Keratinocyte (primary cell): ENCODE measurements at regions not wholly inside any gene's neighbourhood (a gene's known extent, or its start where the extent isn't known, plus 50 kb on each side); places are given as distances from the start of the nearest gene placed in this dataset.

ENCODE experiments used
- DNase-seq: peaks from one replicate; pipeline ENCODE4 v3.0.0-alpha.2; 2011; ENCODE audit warnings: low read depth, missing footprints, low spot score
- FAIRE-seq: peaks from 2 replicates; lab custom pipeline; 2011; peaks lifted over from hg19 to GRCh38; lab: Jason Lieb, UNC
- H2AFZ ChIP-seq: 2 replicates; pipeline ENCODE4 v1.6.0; 2012; ENCODE audit warnings: low read length, control low read depth, inconsistent platforms; ENCODE audit not compliant: control insufficient read depth
- H3K27ac ChIP-seq: 2 replicates; pipeline ENCODE4 v1.5.1; 2011; ENCODE audit warnings: low read length; ENCODE audit not compliant: control insufficient read depth, insufficient read depth
- H3K27me3 ChIP-seq: 3 replicates; pipeline ENCODE4 v1.6.0; 2011; ENCODE audit warnings: low read length; ENCODE audit not compliant: control insufficient read depth, insufficient read depth; ENCODE audit errors: extremely low read depth
- H3K36me3 ChIP-seq, 2 experiments: 2 replicates in 1 of 2; 3 replicates in 1 of 2; pipeline ENCODE4 v1.5.1; 2011; ENCODE audit warnings: low read length in 2 of 2, mild to moderate bottlenecking in 1 of 2; ENCODE audit not compliant: control insufficient read depth in 2 of 2, insufficient read depth in 2 of 2; ENCODE audit errors: extremely low read depth in 1 of 2
- H3K4me1 ChIP-seq: 3 replicates; pipeline ENCODE4 v1.5.1; 2011; ENCODE audit warnings: low read length; ENCODE audit not compliant: control insufficient read depth, insufficient read depth; ENCODE audit errors: extremely low read depth
- H3K4me2 ChIP-seq: 3 replicates; pipeline ENCODE4 v1.6.0; 2011; ENCODE audit warnings: low read depth, low read length; ENCODE audit not compliant: control insufficient read depth, insufficient read depth; ENCODE audit errors: extremely low read depth
- H3K4me3 ChIP-seq, 3 experiments: fragments of 200-600 bp in 1 of 3; sonication (generic) in 1 of 3; 2 replicates in 2 of 3; 3 replicates in 1 of 3; pipeline ENCODE4 v1.5.1; 2011 to 2016; ENCODE audit warnings: low read length in 3 of 3, mild to moderate bottlenecking in 3 of 3, control low read depth in 2 of 3, inconsistent platforms in 1 of 3, low read depth in 1 of 3, mixed read lengths in 1 of 3, mixed run types in 1 of 3, moderate library complexity in 1 of 3; ENCODE audit not compliant: control insufficient read depth in 2 of 3, insufficient read depth in 2 of 3; ENCODE audit errors: extremely low read depth in 1 of 3
- H3K79me2 ChIP-seq: 2 replicates; pipeline ENCODE4 v1.6.0; 2012; ENCODE audit warnings: low read length; ENCODE audit not compliant: control insufficient read depth, insufficient read depth
- H3K9ac ChIP-seq: 3 replicates; pipeline ENCODE4 v1.6.0; 2011; ENCODE audit warnings: low read length; ENCODE audit not compliant: control insufficient read depth, insufficient read depth; ENCODE audit errors: extremely low read depth
- H3K9me1 ChIP-seq: 3 replicates; pipeline ENCODE4 v1.6.0; 2011; ENCODE audit warnings: low read length; ENCODE audit not compliant: control insufficient read depth, insufficient read depth; ENCODE audit errors: extremely low read depth
- H3K9me3 ChIP-seq: 2 replicates; pipeline ENCODE4 v1.5.1; 2012; ENCODE audit warnings: low read depth, low read length; ENCODE audit not compliant: control insufficient read depth
- H4K20me1 ChIP-seq: 3 replicates; pipeline ENCODE4 v1.6.0; 2011; ENCODE audit warnings: low read length; ENCODE audit not compliant: control insufficient read depth, insufficient read depth; ENCODE audit errors: extremely low read depth
- EZH2 ChIP-seq: IDR thresholded peaks from one replicate; pipeline ENCODE4 v1.6.1; 2012; ENCODE audit warnings: inconsistent platforms, mild to moderate bottlenecking, low read length, moderate library complexity
- dilution Hi-C: fragments of 300-500 bp; cut with MboI; formaldehyde crosslinking; loops from one replicate; pipeline ENCODE4 v1.7.0; 2020; ENCODE audit warnings: low sequenced_read_pairs; ENCODE audit not compliant: extremely low pct_ligation_motif_present
- TF ChIP-seq, protein P1 (sequence below), 3 experiments: IDR thresholded peaks in 1 of 3; conservative IDR thresholded peaks in 1 of 3; optimal IDR thresholded peaks in 1 of 3; 2 replicates in 2 of 3; 3 replicates in 1 of 3; pipeline versions ENCODE3 to v1.5.1; 2011; ENCODE audit warnings: low read length in 3 of 3, mild to moderate bottlenecking in 3 of 3, moderate library complexity in 2 of 3, control low read depth in 1 of 3, inconsistent platforms in 1 of 3; ENCODE audit not compliant: insufficient read depth in 2 of 3; ENCODE audit errors: extremely low read depth in 1 of 3

DNA sequence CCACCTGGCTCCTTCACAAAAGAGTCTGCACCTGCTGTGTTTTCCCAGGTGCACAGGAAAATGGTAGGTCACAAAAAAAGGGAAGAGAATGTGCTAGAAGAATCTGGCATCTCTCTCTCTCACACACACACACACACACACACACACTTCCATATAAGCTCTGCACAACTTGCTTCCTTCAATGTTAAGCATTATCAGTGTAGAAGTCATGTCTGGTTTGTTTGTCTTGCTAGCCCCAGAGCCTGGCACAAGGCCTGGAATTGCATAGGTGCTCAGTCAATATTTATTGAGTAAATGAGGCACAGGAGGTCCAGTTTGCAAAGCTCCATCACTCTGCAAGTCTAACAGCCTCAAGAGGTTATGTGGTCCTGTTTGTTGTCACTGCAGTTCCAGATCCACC lies 867.3 kb upstream of the AUTS2 start:
- no peak for TF ChIP-seq EZH2
- TF ChIP-seq, protein P1, sequence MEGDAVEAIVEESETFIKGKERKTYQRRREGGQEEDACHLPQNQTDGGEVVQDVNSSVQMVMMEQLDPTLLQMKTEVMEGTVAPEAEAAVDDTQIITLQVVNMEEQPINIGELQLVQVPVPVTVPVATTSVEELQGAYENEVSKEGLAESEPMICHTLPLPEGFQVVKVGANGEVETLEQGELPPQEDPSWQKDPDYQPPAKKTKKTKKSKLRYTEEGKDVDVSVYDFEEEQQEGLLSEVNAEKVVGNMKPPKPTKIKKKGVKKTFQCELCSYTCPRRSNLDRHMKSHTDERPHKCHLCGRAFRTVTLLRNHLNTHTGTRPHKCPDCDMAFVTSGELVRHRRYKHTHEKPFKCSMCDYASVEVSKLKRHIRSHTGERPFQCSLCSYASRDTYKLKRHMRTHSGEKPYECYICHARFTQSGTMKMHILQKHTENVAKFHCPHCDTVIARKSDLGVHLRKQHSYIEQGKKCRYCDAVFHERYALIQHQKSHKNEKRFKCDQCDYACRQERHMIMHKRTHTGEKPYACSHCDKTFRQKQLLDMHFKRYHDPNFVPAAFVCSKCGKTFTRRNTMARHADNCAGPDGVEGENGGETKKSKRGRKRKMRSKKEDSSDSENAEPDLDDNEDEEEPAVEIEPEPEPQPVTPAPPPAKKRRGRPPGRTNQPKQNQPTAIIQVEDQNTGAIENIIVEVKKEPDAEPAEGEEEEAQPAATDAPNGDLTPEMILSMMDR (optimal IDR thresholded peaks at IDR 0.05 in 1 of 3, IDR thresholded peaks at IDR 0.05 in 1 of 3, conservative IDR thresholded peaks at IDR 0.05 in 1 of 3; ENCODE audit: extremely low read depth in 1 of 3, insufficient read depth in 2 of 3, low read length in 3 of 3), result no peak
- dilution Hi-C loops, result no loop called here
- no peak overlapping the region for H3K4me2 ChIP-seq
- H3K4me1 ChIP-seq, result no peaks in the 10 kb centered on the region
- H2AFZ ChIP-seq, result no peak overlapping the region
- H3K36me3 ChIP-seq, result no peaks in the 10 kb centered on the region
- no peaks in the 10 kb centered on the region for H3K9me3 ChIP-seq
- no peak overlapping the region for H3K4me3 ChIP-seq
- DNase-seq (no peak), FAIRE-seq (no peak)
- no peaks in the 10 kb centered on the region for H3K27me3 ChIP-seq
- H3K9ac ChIP-seq, result no peak overlapping the region
- H3K27ac ChIP-seq, result no peak overlapping the region
- no peaks in the 10 kb centered on the region for H3K79me2 ChIP-seq
- no peaks in the 10 kb centered on the region for H3K9me1 ChIP-seq
- no peaks in the 10 kb centered on the region for H4K20me1 ChIP-seq

DNA sequence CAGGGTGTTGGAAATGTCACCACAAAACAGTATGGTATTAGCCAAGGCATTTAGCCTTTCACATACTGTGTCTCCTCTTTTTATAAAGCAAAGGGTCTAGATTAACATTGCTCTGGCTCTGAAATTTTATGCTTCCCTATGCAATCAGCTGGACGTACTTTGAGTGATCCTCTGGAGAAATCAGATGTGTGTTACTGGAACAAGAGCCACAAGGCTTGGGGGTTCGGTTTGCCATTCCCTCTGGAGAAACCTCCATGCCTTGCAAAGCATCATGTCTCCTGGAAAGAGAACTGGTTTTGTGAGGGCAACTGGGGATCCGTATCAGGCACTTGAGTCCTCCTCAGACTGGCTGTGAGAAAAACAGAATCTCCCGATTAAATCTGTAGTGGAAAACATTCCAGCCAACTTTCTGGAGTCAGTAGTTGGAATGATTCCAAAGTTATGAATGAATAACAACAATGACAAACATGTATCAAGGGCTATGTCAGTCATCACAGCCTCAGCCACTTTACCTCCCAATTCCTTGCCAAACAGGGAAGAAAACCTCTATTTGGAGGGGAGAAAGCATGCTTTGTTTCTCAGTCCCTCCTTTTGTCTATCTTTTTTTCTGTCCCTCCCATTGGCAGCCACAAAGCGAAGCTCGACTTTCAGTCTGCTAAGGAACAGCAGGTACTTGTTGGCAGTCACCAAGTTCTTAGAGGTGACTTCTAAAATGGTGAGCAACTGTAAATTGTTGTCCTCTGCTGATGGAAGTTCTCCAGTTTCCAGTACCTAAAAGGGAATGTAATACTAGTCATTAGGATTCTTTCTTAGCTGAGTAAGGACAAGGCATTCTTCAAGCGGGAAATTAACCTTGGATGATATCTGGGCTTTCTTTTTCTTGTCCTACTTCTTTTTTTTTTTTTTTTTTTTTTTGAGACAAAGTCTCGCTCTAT lies 864.8 kb upstream of the AUTS2 start:
- TF ChIP-seq, protein P1 (optimal IDR thresholded peaks at IDR 0.05 in 1 of 3, IDR thresholded peaks at IDR 0.05 in 1 of 3, conservative IDR thresholded peaks at IDR 0.05 in 1 of 3; ENCODE audit: extremely low read depth in 1 of 3, insufficient read depth in 2 of 3, low read length in 3 of 3), result no peak
- TF ChIP-seq EZH2, result no peak
- Histone ChIP-seq H3K79me2 (no peaks in the 10 kb centered on the region), H3K4me3 (no peak overlapping the region), H3K9ac (no peak overlapping the region), H3K9me3 (no peaks in the 10 kb centered on the region), H4K20me1 (no peaks in the 10 kb centered on the region), H3K9me1 (no peaks in the 10 kb centered on the region), H3K27me3 (no peaks in the 10 kb centered on the region), H3K4me2 (no peak overlapping the region), H3K36me3 (no peaks in the 10 kb centered on the region), H3K4me1 (no peaks in the 10 kb centered on the region), H3K27ac (no peak overlapping the region), H2AFZ (no peak overlapping the region)
- no peak for DNase-seq
- dilution Hi-C loops, result no loop called here
- no peak for FAIRE-seq
